Glutamatergic neuron (in vitro differentiated cells): ENCODE measurements at regions not wholly inside any gene's neighbourhood (a gene's known extent, or its start where the extent isn't known, plus 50 kb on each side); places are given as distances from the start of the nearest gene placed in this dataset.

Experiments used
- DNase-seq: peaks from one replicate; pipeline ENCODE4 v3.0.0; 2022
- H3K27ac Mint-ChIP-seq: one replicate; pipeline ENCODE4 v1.8.0; 2020; ENCODE audit warnings: mild to moderate bottlenecking, mixed read lengths, inconsistent platforms; ENCODE audit not compliant: unreplicated experiment
- H3K27me3 Mint-ChIP-seq: one replicate; pipeline ENCODE4 v1.8.0; 2020; ENCODE audit warnings: mild to moderate bottlenecking, moderate library complexity, mixed read lengths, inconsistent platforms; ENCODE audit not compliant: unreplicated experiment
- H3K36me3 Mint-ChIP-seq: one replicate; pipeline ENCODE4 v1.8.0; 2020; ENCODE audit warnings: mild to moderate bottlenecking, mixed read lengths, inconsistent platforms; ENCODE audit not compliant: unreplicated experiment
- H3K4me1 Mint-ChIP-seq: one replicate; pipeline ENCODE4 v1.8.0; 2020; ENCODE audit warnings: mild to moderate bottlenecking, low read depth, mixed read lengths, inconsistent platforms; ENCODE audit not compliant: unreplicated experiment
- H3K4me3 Mint-ChIP-seq: one replicate; pipeline ENCODE4 v1.8.0; 2020; ENCODE audit warnings: mild to moderate bottlenecking, mixed read lengths, inconsistent platforms; ENCODE audit not compliant: unreplicated experiment
- H3K9me3 Mint-ChIP-seq: one replicate; pipeline ENCODE4 v1.8.0; 2020; ENCODE audit warnings: mild to moderate bottlenecking, moderate library complexity, mixed read lengths, inconsistent platforms; ENCODE audit not compliant: unreplicated experiment
- TF ChIP-seq, protein P1 (sequence below): fragments of 200-600 bp; sonication (generic); IDR thresholded peaks from one replicate; pipeline ENCODE4 v1.5.0; 2021; ENCODE audit not compliant: partially characterized antibody, unreplicated experiment

- no peak overlapping the region for H3K4me3 Mint-ChIP-seq
- no peaks in the 10 kb centered on the region for H3K36me3 Mint-ChIP-seq
- no peaks in the 10 kb centered on the region for H3K9me3 Mint-ChIP-seq
- no peaks in the 10 kb centered on the region for H3K4me1 Mint-ChIP-seq
- no peak for DNase-seq
- H3K27me3 Mint-ChIP-seq: no peaks in the 10 kb centered on the region
- TF ChIP-seq, protein P1, sequence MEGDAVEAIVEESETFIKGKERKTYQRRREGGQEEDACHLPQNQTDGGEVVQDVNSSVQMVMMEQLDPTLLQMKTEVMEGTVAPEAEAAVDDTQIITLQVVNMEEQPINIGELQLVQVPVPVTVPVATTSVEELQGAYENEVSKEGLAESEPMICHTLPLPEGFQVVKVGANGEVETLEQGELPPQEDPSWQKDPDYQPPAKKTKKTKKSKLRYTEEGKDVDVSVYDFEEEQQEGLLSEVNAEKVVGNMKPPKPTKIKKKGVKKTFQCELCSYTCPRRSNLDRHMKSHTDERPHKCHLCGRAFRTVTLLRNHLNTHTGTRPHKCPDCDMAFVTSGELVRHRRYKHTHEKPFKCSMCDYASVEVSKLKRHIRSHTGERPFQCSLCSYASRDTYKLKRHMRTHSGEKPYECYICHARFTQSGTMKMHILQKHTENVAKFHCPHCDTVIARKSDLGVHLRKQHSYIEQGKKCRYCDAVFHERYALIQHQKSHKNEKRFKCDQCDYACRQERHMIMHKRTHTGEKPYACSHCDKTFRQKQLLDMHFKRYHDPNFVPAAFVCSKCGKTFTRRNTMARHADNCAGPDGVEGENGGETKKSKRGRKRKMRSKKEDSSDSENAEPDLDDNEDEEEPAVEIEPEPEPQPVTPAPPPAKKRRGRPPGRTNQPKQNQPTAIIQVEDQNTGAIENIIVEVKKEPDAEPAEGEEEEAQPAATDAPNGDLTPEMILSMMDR: no peak
- H3K27ac Mint-ChIP-seq: no peak overlapping the region
Observed at GRCh38 chr4:30932581-30932980, 212.4 kb downstream of the PCDH7 start.

DNA sequence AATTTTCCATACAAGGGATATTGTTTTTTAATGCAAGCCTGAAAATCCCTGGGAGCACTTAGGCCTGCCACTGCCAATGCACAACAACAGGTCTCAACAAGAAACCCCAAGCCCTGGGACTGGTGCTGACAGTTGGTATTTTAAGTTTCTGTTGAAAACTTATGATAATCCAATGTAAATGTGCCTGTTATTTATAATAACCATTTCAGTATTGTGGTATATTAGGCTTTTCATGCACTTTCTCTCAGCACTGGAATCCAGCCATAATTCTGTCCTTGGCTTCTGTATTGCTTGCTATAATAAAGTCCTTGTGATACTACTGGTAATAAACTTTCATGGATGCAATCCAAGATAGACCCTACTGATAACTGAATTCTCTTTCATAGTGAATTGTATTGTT is 218.9 kb downstream of the PCDH7 start:
- no peaks in the 10 kb centered on the region for H3K9me3 Mint-ChIP-seq
- H3K27me3 Mint-ChIP-seq: no peaks in the 10 kb centered on the region
- no peak overlapping the region for H3K27ac Mint-ChIP-seq
- no peak overlapping the region for H3K4me3 Mint-ChIP-seq
- no peaks in the 10 kb centered on the region for H3K36me3 Mint-ChIP-seq
- no peak for DNase-seq
- H3K4me1 Mint-ChIP-seq: no peaks in the 10 kb centered on the region
- TF ChIP-seq, protein P1: no peak

DNA sequence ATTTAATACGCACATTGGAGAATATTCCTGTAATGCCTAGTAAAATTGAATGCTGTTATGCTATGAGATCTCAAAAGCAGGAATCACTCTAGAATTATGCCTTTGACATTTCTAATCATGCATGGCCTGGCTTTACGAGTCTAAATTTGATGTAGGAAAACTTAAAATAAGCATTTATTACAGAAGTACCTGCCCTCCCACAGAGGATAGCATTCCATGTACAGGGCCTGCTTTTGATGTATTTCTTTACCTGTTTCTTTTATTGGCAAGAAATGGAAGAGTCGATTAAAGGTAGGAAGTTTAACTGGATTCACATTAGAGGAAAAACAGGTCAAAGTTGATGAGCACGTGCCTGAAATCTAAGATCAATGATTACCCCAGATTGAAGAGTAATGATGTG is 219.5 kb downstream of the PCDH7 start:
- no peaks in the 10 kb centered on the region for H3K4me1 Mint-ChIP-seq
- TF ChIP-seq, protein P1: no peak
- no peaks in the 10 kb centered on the region for H3K36me3 Mint-ChIP-seq
- no peak for DNase-seq
- H3K27me3 Mint-ChIP-seq: no peaks in the 10 kb centered on the region
- H3K4me3 Mint-ChIP-seq: no peak overlapping the region
- H3K27ac Mint-ChIP-seq: no peak overlapping the region
- H3K9me3 Mint-ChIP-seq: no peaks in the 10 kb centered on the region

DNA sequence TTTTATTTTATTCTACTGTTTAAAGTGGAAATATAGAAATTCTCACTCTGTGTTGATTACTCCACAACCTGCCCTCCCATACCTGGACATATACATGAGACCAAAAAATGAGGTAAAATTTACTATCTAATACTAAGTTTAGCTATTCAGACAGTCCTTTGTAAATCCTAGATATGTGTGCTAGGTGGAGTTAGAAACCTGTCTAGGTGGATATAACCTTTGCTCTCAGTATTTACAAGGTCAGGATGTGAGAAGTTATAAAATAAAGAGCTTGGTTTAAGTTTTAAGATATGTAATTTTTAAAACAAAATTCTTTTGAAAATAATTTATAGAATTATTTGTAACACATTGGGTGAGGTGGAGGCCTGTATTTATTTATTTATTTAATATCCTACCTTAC is 221.5 kb downstream of the PCDH7 start:
- Mint-ChIP-seq H3K27me3 (peaks cover 3% of the 10 kb centered on the region), H3K27ac (no peak overlapping the region), H3K36me3 (no peaks in the 10 kb centered on the region), H3K9me3 (no peaks in the 10 kb centered on the region), H3K4me1 (no peaks in the 10 kb centered on the region), H3K4me3 (no peak overlapping the region)
- no peak for DNase-seq
- TF ChIP-seq, protein P1: no peak

- no peaks in the 10 kb centered on the region for H3K4me1 Mint-ChIP-seq
- TF ChIP-seq, protein P1: no peak
- H3K27me3 Mint-ChIP-seq: peaks cover 3% of the 10 kb centered on the region
- no peak for DNase-seq
- no peaks in the 10 kb centered on the region for H3K36me3 Mint-ChIP-seq
- H3K27ac Mint-ChIP-seq: no peak overlapping the region
- no peaks in the 10 kb centered on the region for H3K9me3 Mint-ChIP-seq
- no peak overlapping the region for H3K4me3 Mint-ChIP-seq
Observed at GRCh38 chr4:30943356-30943755, 223.2 kb downstream of the PCDH7 start.
